ENCODE measurements at regions not wholly inside any gene's neighbourhood (a gene's known extent, or its start where the extent isn't known, plus 50 kb on each side); places are given as distances from the start of the nearest gene placed in this dataset.
A peak's percentile ranks its signal among the peaks of the same experiment; 100 is the strongest.

DNA sequence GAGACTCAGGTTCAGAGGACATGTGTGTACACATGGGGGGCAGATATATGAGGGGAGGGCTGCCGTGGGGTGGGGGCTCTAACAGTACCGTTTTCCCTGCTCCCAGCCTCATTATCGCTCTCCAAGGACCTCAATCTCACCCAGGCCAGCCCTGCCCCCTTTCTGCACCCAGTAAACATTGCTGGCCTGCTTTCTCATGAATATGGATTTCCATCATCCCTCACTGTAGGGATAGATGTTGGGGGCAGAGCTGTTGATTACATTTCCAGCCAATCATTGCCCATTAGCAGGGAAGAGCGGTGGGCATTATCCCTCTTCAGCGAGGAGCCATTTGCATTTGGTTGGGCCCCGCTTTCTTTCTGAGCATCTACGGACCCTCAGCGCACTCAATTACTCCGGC is 273.8 kb downstream of the RPS6KC1 start:
- DNase-seq (no peak), ATAC-seq (no peak)
- Histone ChIP-seq H3K27me3 (ENCODE audit: control insufficient read depth, insufficient read depth) (no peaks in the 10 kb centered on the region), H3K9me3 (ENCODE audit: control insufficient read depth, low read length) (no peaks in the 10 kb centered on the region), H3K4me1 (ENCODE audit: control insufficient read depth, insufficient read depth, low read length) (no peaks in the 10 kb centered on the region), H3K4me3 (ENCODE audit: low read length) (no peak overlapping the region), H3K27ac (ENCODE audit: low read length) (no peak overlapping the region)
- intact Hi-C loops (cut with DNase I), result no loop called here
- 92% methylated on average over 9 of the region's 9 CpGs for WGBS

DNA sequence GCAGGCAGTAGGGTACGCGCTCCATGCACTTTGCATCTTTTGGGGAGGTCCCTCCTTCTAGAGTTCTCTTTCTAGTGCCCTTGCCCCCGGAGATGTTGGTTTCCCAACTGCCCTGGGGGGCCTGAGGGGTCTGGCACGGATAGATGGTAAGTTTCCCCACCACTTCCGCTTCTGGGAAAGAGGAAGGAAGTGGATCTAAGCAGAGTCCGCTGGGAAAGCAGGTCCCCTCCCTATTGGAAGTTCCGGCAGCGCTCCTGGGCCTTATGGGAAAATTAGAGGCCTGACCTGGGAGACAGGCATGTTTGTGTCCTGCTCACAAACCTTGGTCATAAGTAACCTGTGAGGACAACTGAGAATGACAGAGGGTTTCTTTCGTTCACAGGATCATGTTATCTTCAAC is 274.4 kb downstream of the RPS6KC1 start:
- no peaks in the 10 kb centered on the region for H3K9me3 ChIP-seq (ENCODE audit: control insufficient read depth, low read length)
- ATAC-seq, result no peak
- intact Hi-C loops (cut with DNase I), result no loop called here
- no peak for DNase-seq
- H3K4me1 ChIP-seq (ENCODE audit: control insufficient read depth, insufficient read depth, low read length), result no peaks in the 10 kb centered on the region
- H3K4me3 ChIP-seq (ENCODE audit: low read length), result no peak overlapping the region
- H3K27me3 ChIP-seq (ENCODE audit: control insufficient read depth, insufficient read depth), result no peaks in the 10 kb centered on the region
- WGBS, result 79% methylated on average over 9 of the region's 9 CpGs
- no peak overlapping the region for H3K27ac ChIP-seq (ENCODE audit: low read length)

DNA sequence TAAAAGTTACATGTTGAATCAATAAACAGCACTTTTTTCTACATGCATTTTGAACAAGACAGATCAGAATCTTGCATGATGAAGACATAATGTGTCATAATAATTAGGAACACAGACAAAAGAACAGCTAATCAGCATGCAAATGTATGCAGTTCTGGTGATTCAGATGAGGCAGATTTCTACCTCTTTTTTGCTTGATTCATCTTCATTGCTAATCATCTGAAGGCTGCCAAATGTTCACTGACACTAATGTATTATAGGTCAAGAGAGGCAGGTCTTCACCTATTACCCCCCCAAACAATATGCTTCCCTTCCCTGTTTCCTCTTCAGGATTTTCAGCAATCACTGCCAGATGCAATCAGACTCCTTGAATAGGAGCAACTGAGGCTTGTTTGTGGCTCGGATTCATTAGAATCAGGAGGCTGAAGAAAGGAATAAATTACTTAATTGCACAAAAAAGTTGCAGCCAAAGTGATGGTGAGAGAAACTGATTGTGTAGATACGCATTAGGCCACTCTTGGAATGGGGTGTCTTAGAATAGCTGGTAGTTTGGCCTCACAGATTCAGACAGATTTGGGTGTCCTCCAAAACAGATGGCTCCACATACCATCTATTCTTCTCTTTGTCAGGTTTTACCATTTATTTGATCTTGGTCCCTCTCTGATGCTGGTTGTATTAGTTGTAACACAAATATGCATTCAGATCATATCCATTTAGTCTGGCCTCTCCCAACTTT is 275.4 kb downstream of the RPS6KC1 start:
- intact Hi-C loops (cut with DNase I), result no loop called here
- H3K27me3 ChIP-seq (ENCODE audit: control insufficient read depth, insufficient read depth), result no peaks in the 10 kb centered on the region
- 87% methylated on average over 2 of the region's 2 CpGs for WGBS
- H3K4me1 ChIP-seq (ENCODE audit: control insufficient read depth, insufficient read depth, low read length), result no peaks in the 10 kb centered on the region
- DNase-seq (no peak), ATAC-seq (no peak)
- no peak overlapping the region for H3K27ac ChIP-seq (ENCODE audit: low read length)
- H3K4me3 ChIP-seq (ENCODE audit: low read length), result no peak overlapping the region
- H3K9me3 ChIP-seq (ENCODE audit: control insufficient read depth, low read length), result no peaks in the 10 kb centered on the region

DNA sequence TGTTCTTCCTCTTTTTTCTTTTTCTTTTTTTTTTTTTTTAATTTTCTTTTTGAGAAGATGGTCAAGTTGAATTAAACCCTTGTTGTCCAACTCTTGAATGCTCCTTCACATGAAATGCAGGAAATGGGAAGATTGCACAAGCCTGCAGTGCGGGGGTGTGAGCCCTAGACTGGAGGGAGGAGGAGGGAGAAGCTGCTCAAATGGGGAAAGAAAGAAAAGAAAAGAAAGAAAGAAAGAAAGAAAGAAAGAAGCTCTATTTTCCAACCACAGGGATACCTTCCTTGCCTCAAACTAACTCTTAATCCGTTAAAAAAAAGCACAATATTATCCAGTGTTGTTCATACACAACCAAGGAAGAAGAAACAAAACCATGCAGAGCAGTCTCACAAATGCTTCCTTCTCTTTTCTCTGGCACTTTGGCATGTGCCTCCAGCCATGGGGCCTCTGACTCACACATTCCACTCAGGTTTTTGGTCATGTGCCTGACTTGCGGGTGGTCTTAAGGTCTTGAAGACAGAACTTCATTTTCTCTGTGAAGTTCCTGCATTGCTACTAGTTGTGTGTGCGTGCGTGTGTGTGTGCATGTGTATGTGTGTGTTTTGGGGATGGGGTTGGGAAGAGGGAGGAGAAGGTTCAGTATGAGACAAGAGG is 276.1 kb downstream of the RPS6KC1 start:
- Histone ChIP-seq H3K4me1 (ENCODE audit: control insufficient read depth, insufficient read depth, low read length) (no peaks in the 10 kb centered on the region), H3K9me3 (ENCODE audit: control insufficient read depth, low read length) (no peaks in the 10 kb centered on the region), H3K27me3 (ENCODE audit: control insufficient read depth, insufficient read depth) (no peaks in the 10 kb centered on the region), H3K27ac (ENCODE audit: low read length) (no peak overlapping the region), H3K4me3 (ENCODE audit: low read length) (no peak overlapping the region)
- intact Hi-C loops (cut with DNase I), result no loop called here
- 67% methylated on average over 5 of the region's 5 CpGs for WGBS
- ATAC-seq, result peak; percentile 51 to 64
- peak; percentile 57 to 70 (median 62) for DNase-seq

DNA sequence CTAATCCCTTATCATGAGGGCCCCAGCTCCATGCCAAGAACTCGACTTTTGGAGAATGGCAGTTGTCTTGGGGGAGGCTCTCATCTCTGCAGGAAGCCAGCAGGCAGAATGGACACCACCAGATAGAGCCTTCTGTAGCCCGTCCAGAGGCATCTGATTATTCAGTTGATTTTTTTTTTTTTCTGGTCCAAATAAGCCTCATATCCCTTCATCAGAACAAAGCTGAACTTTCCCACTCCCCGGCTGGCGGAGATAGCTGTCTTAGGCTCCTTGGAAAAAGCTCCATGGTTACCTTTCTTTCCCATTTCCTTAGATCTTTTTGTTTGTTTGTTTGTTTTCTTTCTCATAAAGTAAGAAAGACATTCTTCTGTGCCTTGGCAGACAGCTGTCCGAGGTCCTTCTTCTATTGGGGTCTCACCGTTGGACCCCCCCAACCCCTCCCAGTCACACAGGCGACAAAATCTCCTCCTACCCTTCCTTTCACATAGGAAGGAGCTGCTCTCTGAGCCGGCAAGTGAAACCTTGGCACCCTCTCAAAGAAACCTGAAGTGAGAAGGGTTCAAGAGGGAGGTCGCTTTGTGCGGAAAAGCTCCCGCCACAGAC is 278.5 kb downstream of the RPS6KC1 start:
- Histone ChIP-seq H3K9me3 (ENCODE audit: control insufficient read depth, low read length) (no peaks in the 10 kb centered on the region), H3K4me3 (ENCODE audit: low read length) (no peak overlapping the region), H3K27ac (ENCODE audit: low read length) (no peak overlapping the region), H3K27me3 (ENCODE audit: control insufficient read depth, insufficient read depth) (no peaks in the 10 kb centered on the region), H3K4me1 (ENCODE audit: control insufficient read depth, insufficient read depth, low read length) (no peaks in the 10 kb centered on the region)
- DNase-seq (no peak), ATAC-seq (no peak)
- intact Hi-C loops (cut with DNase I), result no loop called here
- 74% methylated on average over 11 of the region's 11 CpGs for WGBS

DNA sequence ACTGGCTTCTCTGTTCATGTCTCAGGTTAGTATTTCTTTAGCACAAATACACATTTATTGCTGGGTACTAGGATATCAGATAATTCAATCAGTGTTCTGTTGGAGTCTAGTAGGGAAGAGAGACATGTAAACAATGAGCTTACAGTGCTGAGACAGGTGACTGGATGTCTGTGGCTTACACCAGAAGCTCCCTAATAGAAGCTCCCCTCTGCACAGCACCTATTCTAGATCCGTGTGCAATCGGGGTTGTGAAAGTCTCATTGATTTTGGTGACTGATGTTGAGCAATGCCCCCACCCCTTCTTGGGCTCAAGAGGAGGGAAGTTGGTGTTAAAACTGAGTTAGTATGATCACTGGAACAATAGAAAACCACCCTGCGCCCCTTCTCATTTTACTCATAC is 279.2 kb downstream of the RPS6KC1 start:
- H3K4me1 ChIP-seq (ENCODE audit: control insufficient read depth, insufficient read depth, low read length), result no peaks in the 10 kb centered on the region
- no peaks in the 10 kb centered on the region for H3K27me3 ChIP-seq (ENCODE audit: control insufficient read depth, insufficient read depth)
- H3K4me3 ChIP-seq (ENCODE audit: low read length), result no peak overlapping the region
- no peak overlapping the region for H3K27ac ChIP-seq (ENCODE audit: low read length)
- WGBS, result 82% methylated on average over 3 of the region's 3 CpGs
- no peaks in the 10 kb centered on the region for H3K9me3 ChIP-seq (ENCODE audit: control insufficient read depth, low read length)
- intact Hi-C loops (cut with DNase I), result no loop called here
- DNase-seq, result no peak
- no peak for ATAC-seq

DNA sequence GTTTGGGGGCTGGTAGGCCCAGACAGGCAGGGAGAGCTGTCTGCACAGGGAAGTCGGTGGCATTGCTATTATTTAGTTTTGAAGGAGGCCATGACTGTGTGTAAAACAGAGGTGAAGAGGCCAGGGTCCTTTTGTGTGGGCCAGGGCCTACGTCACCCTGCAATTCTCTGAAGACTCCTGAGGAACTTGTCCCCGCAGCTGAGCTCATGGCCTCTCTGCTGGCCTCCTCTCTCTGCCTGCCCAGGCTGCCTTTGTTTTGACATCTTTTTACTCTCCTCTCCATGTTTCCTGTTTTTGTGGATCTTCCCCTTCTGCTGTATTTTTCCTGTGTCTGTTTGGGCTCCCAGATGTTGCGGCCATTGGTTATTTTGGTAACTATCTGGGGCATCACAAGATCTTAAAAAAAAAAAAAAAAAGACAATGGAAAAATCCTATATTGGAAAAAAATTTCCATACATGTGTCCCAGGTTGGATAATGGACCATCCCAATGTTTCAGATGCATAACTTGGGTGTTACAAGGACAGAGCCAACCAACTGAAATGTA is 280.7 kb downstream of the RPS6KC1 start:
- WGBS, result 82% methylated on average over 4 of the region's 4 CpGs
- no peaks in the 10 kb centered on the region for H3K4me1 ChIP-seq (ENCODE audit: control insufficient read depth, insufficient read depth, low read length)
- intact Hi-C loops (cut with DNase I), result no loop called here
- ATAC-seq (no peak), DNase-seq (no peak)
- H3K27me3 ChIP-seq (ENCODE audit: control insufficient read depth, insufficient read depth), result no peaks in the 10 kb centered on the region
- H3K4me3 ChIP-seq (ENCODE audit: low read length), result no peak overlapping the region
- H3K27ac ChIP-seq (ENCODE audit: low read length), result no peak overlapping the region
- H3K9me3 ChIP-seq (ENCODE audit: control insufficient read depth, low read length), result no peaks in the 10 kb centered on the region

DNA sequence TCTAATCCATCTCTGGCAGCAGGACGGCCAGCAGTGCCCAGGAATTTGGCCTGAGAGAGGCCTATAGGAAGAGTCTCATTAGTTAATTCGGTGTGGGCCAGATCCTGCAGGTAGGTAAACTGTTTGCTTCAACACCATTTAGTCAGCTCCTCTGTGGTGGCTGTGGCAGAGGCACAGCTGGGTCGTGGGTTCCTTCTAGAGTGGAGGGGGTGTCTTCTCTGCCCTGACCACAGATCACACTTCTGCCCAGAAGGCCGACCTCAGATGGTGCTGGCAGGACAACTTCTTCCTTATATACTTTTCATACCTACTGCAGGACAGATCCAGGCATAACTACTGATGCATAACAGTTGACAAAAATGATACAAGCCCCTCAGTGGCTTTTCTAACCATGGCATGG is 281.4 kb downstream of the RPS6KC1 start:
- intact Hi-C loops (cut with DNase I), result no loop called here
- ATAC-seq, result no peak
- 78% methylated on average over 4 of the region's 4 CpGs for WGBS

DNA sequence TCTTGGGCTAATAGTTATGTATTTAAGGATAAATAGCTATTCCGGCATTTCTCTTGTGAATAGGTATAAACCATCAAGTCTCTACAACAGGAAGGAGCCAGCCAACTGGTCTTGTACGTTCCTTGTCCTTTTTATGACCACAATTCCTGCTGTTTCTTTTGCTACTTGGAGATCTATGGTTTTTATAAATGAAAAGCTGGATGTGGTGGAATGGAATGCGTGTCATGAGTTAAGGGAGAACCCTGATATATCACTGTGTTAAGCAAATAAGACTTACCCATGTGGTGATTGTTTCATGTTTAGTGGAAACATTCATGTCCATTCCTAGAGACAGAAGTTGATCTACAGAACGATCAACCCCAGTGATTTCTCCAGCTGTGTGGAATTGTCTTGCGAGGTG is 282.1 kb downstream of the RPS6KC1 start:
- ATAC-seq (no peak), DNase-seq (no peak)
- WGBS, result 90% methylated on average over 5 of the region's 5 CpGs
- no peak overlapping the region for H3K4me3 ChIP-seq (ENCODE audit: low read length)
- no peaks in the 10 kb centered on the region for H3K9me3 ChIP-seq (ENCODE audit: control insufficient read depth, low read length)
- H3K27me3 ChIP-seq (ENCODE audit: control insufficient read depth, insufficient read depth), result no peaks in the 10 kb centered on the region
- intact Hi-C loops (cut with DNase I), result no loop called here
- no peak overlapping the region for H3K27ac ChIP-seq (ENCODE audit: low read length)
- H3K4me1 ChIP-seq (ENCODE audit: control insufficient read depth, insufficient read depth, low read length), result no peaks in the 10 kb centered on the region

More for the DNA sequence above, 281.4 kb downstream of the RPS6KC1 start:
- no peak for DNase-seq
- Histone ChIP-seq H3K9me3 (ENCODE audit: control insufficient read depth, low read length) (no peaks in the 10 kb centered on the region), H3K27ac (ENCODE audit: low read length) (no peak overlapping the region), H3K4me3 (ENCODE audit: low read length) (no peak overlapping the region), H3K27me3 (ENCODE audit: control insufficient read depth, insufficient read depth) (no peaks in the 10 kb centered on the region), H3K4me1 (ENCODE audit: control insufficient read depth, insufficient read depth, low read length) (no peaks in the 10 kb centered on the region)

DNA sequence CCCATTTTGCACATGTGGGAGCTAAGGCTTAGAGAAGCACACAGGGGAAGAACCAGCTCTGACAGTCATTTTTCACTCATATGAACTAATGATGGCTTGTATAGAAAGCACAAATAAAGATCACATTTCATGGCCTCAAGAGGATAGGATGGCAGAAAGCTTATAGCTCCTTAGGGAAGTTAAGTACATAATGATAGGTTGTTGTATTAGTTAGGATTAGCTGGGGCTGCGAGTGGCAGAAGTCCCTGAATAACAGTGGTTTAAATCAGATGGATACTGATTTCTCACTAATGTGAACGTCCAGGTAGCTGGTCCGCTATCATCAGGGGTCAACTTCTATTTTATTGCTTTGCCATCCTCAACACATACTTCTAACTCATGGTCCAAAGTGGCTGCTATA is 284.0 kb downstream of the RPS6KC1 start:
- no peak for ATAC-seq
- 88% methylated on average over 3 of the region's 3 CpGs for WGBS
- intact Hi-C loops (cut with DNase I), result no loop called here

DNA sequence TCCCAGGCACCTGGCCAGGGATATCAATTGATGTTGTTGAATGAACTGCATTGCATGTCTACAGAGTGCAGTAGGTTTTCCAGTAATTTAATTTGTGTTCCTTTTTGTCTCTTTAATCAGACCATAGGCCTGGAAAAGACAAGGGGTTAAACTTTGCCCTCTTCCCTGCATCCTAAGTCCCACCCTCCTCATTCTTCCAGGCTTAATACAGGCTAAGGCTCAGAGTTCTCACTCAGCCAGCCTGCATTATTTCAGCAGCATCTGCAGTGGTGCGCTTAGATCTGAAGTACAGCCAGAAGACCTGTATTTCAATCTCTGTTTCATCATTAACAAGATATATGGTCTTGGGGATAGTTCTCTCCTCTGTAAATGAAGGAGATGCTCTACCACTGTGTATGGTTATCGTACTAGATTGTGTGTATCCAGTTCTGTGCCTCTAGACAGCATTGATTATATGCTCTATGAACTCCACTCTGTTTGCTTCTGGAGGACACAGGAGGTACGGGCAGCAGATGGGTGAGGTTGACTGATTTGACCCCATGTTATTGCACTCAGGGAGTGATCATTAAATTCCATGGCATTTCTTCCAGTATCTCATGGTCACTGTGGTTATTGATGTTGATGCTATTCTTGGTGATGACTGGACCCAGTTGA is 286.1 kb downstream of the RPS6KC1 start:
- 92% methylated on average over 3 of the region's 3 CpGs for WGBS
- intact Hi-C loops (cut with DNase I), result no loop called here
- ATAC-seq, result no peak
- DNase-seq, result no peak
- Histone ChIP-seq H3K27ac (ENCODE audit: low read length) (no peak overlapping the region), H3K27me3 (ENCODE audit: control insufficient read depth, insufficient read depth) (no peaks in the 10 kb centered on the region), H3K4me1 (ENCODE audit: control insufficient read depth, insufficient read depth, low read length) (no peaks in the 10 kb centered on the region), H3K9me3 (ENCODE audit: control insufficient read depth, low read length) (no peaks in the 10 kb centered on the region), H3K4me3 (ENCODE audit: low read length) (no peak overlapping the region)

More for the DNA sequence above, 284.0 kb downstream of the RPS6KC1 start:
- Histone ChIP-seq H3K4me3 (ENCODE audit: low read length) (no peak overlapping the region), H3K4me1 (ENCODE audit: control insufficient read depth, insufficient read depth, low read length) (no peaks in the 10 kb centered on the region), H3K27ac (ENCODE audit: low read length) (no peak overlapping the region), H3K9me3 (ENCODE audit: control insufficient read depth, low read length) (no peaks in the 10 kb centered on the region), H3K27me3 (ENCODE audit: control insufficient read depth, insufficient read depth) (no peaks in the 10 kb centered on the region)
- DNase-seq, result no peak

Measured in right cardiac atrium (tissue), 5 donors.